ENCODE measurements at regions not wholly inside any gene's neighbourhood (a gene's known extent, or its start where the extent isn't known, plus 50 kb on each side); places are given as distances from the start of the nearest gene placed in this dataset.

GRCh38 chr1:113190078-113190477 is 117.1 kb downstream of the LRIG2 start (continued):
- TF ChIP-seq REST (IDR thresholded peaks at IDR 0.05) (no peak), ATF3 (IDR thresholded peaks at IDR 0.05) (no peak)

GRCh38 chr1:113190930-113191329 is 117.9 kb downstream of the LRIG2 start:
- H3K27ac ChIP-seq (ENCODE audit: low read depth in 1 of 2, low read length in 2 of 2) = no peak overlapping the region
- no peaks in the 10 kb centered on the region for H3K9me3 ChIP-seq (ENCODE audit: control insufficient read depth in 4 of 4, low read length in 3 of 4)
- 74% methylated on average over 3 of the region's 3 CpGs for WGBS
- DNase-seq (ENCODE audit: low spot score) = no peak
- TF ChIP-seq YY1 (IDR thresholded peaks at IDR 0.05) = no peak
- TF ChIP-seq ZBTB33 (IDR thresholded peaks at IDR 0.05) = no peak
- no peak for TF ChIP-seq FOXA1 (IDR thresholded peaks at IDR 0.05)
- TF ChIP-seq NR2F2 (IDR thresholded peaks at IDR 0.05) = no peak
- TF ChIP-seq EGR1 (IDR thresholded peaks at IDR 0.05; ENCODE audit: low read depth in 2 of 2) = no peak
- TF ChIP-seq GABPA (IDR thresholded peaks at IDR 0.05 in 1 of 2, conservative IDR thresholded peaks at IDR 0.05 in 1 of 2) = no peak
- TF ChIP-seq CTCF (IDR thresholded peaks at IDR 0.05; ENCODE audit: low read depth, low read length, missing input control) = no peak
- TF ChIP-seq HNF4G (IDR thresholded peaks at IDR 0.05) = no peak
- TF ChIP-seq SP1 (IDR thresholded peaks at IDR 0.05) = no peak
- no peak for TF ChIP-seq HNF4A (conservative IDR thresholded peaks at IDR 0.05)
- no peak for TF ChIP-seq ATF3 (IDR thresholded peaks at IDR 0.05)
- no peak for TF ChIP-seq FOXA2 (IDR thresholded peaks at IDR 0.05)
- no peak for TF ChIP-seq RAD21 (IDR thresholded peaks at IDR 0.05)
- TF ChIP-seq JUND (IDR thresholded peaks at IDR 0.05) = no peak
- TF ChIP-seq MAX (IDR thresholded peaks at IDR 0.05) = no peak
- TF ChIP-seq REST (IDR thresholded peaks at IDR 0.05) = no peak
- TF ChIP-seq TAF1 (conservative IDR thresholded peaks at IDR 0.05) = no peak
- H3K27me3 ChIP-seq (ENCODE audit: control insufficient read depth in 4 of 4, insufficient read depth in 4 of 4, low read length in 3 of 4) = no peaks in the 10 kb centered on the region
- no peak overlapping the region for H3K4me3 ChIP-seq (ENCODE audit: low read depth in 1 of 3, low read length in 3 of 3)
- no peaks in the 10 kb centered on the region for H3K36me3 ChIP-seq (ENCODE audit: control insufficient read depth in 4 of 4, insufficient read depth in 3 of 4, low read depth in 1 of 4, low read length in 3 of 4)
- H3K9ac ChIP-seq (ENCODE audit: low read depth in 1 of 2, low read length in 2 of 2) = no peak overlapping the region
- H3K4me1 ChIP-seq (ENCODE audit: control insufficient read depth in 4 of 4, insufficient read depth in 4 of 4, low read length in 3 of 4) = no peaks in the 10 kb centered on the region
